Hematopoietic multipotent progenitor cell treated with erythropoietin and hydrocortisone succinate and interleukin-3 and kit ligand, for 6 days (in vitro differentiated cells): ENCODE measurements at regions not wholly inside any gene's neighbourhood (a gene's known extent, or its start where the extent isn't known, plus 50 kb on each side); places are given as distances from the start of the nearest gene placed in this dataset.
"Not testable (repeated sequence)": the region's sequence is repeated elsewhere in the genome, so short reads cannot be mapped to it uniquely, and the experiment has no call there.

Source experiments
- DNase-seq: peaks from one replicate; pipeline ENCODE4 v3.0.0-alpha.2; 2015

GRCh38 chr7:120054376-120055100, 218.4 kb upstream of the KCND2 start:
- DNase-seq: no peak

- DNase-seq: no peak
Observed at GRCh38 chr7:120055300-120055699, 217.7 kb upstream of the KCND2 start.

- no peak for DNase-seq
Observed at GRCh38 chr7:120056227-120056626, 216.7 kb upstream of the KCND2 start.

- DNase-seq: no peak
Observed at GRCh38 chr7:120059641-120060040, 213.3 kb upstream of the KCND2 start.

GRCh38 chr7:120060281-120060680, 212.7 kb upstream of the KCND2 start:
- DNase-seq: no peak

- no peak for DNase-seq
Observed at GRCh38 chr7:120060875-120061274, 212.1 kb upstream of the KCND2 start.

GRCh38 chr7:120064565-120064964, 208.4 kb upstream of the KCND2 start:
- no peak for DNase-seq

GRCh38 chr7:120066898-120067297, 206.1 kb upstream of the KCND2 start:
- DNase-seq: not testable (repeated sequence)

- DNase-seq: no peak
Observed at GRCh38 chr7:120070201-120070600, 202.8 kb upstream of the KCND2 start.

- DNase-seq: no peak
Observed at GRCh38 chr7:120077777-120078176, 195.2 kb upstream of the KCND2 start.

GRCh38 chr7:120079022-120079421, 194.0 kb upstream of the KCND2 start:
- DNase-seq: no peak

GRCh38 chr7:120079704-120080103, 193.3 kb upstream of the KCND2 start:
- DNase-seq: no peak

GRCh38 chr7:120086468-120086867, 186.5 kb upstream of the KCND2 start:
- DNase-seq: not testable (repeated sequence)

GRCh38 chr7:120089968-120090367, 183.0 kb upstream of the KCND2 start:
- DNase-seq: no peak

- DNase-seq: no peak
Observed at GRCh38 chr7:120091807-120092206, 181.2 kb upstream of the KCND2 start.

- no peak for DNase-seq
Observed at GRCh38 chr7:120097020-120097419, 176.0 kb upstream of the KCND2 start.

- DNase-seq: no peak
Observed at GRCh38 chr7:120097774-120098173, 175.2 kb upstream of the KCND2 start.

- DNase-seq: no peak
Observed at GRCh38 chr7:120108376-120108775, 164.6 kb upstream of the KCND2 start.

- no peak for DNase-seq
Observed at GRCh38 chr7:120110169-120110568, 162.8 kb upstream of the KCND2 start.

GRCh38 chr7:120114626-120115025, 158.3 kb upstream of the KCND2 start:
- no peak for DNase-seq

- no peak for DNase-seq
Observed at GRCh38 chr7:120123528-120123927, 149.4 kb upstream of the KCND2 start.

- DNase-seq: no peak
Observed at GRCh38 chr7:120131096-120131839, 141.7 kb upstream of the KCND2 start.

- no peak for DNase-seq
Observed at GRCh38 chr7:120138497-120138896, 134.5 kb upstream of the KCND2 start.

- DNase-seq: no peak
Observed at GRCh38 chr7:120156476-120156875, 116.5 kb upstream of the KCND2 start.

- no peak for DNase-seq
Observed at GRCh38 chr7:120160166-120160565, 112.8 kb upstream of the KCND2 start.
